A673 (cell line): ENCODE measurements at regions not wholly inside any gene's neighbourhood (a gene's known extent, or its start where the extent isn't known, plus 50 kb on each side); places are given as distances from the start of the nearest gene placed in this dataset.

Source experiments
- BruUV-seq: library from RNA; stranded (reverse); fragments of 400-500 nt; replicated peaks from 2 replicates; lab custom pipeline; 2021; lab: Mats Ljungman, UMichigan
- CTCF ChIA-PET: fragments of 300-600 bp; sonication (Branson Sonifier 250); formaldehyde crosslinking; loops from one replicate; lab custom pipeline; 2022; ENCODE audit warnings: antibody characterized with exemption; lab: Charles Lee
- POLR2A ChIA-PET: fragments of 300-600 bp; sonication (Branson Sonifier 250); formaldehyde crosslinking; loops from one replicate; lab custom pipeline; 2022; ENCODE audit warnings: antibody characterized with exemption; ENCODE audit not compliant: low non-redundant PET; lab: Charles Lee
- DNase-seq: peaks from one replicate; pipeline ENCODE4 v3.0.0-alpha.2; 2015; ENCODE audit warnings: low spot score
- H3K27ac ChIP-seq: fragments of 200-600 bp; sonication (generic); 2 replicates; pipeline ENCODE4 v1.5.1; 2016; ENCODE audit warnings: mixed run types, low read depth, mild to moderate bottlenecking, mixed read lengths, antibody characterized with exemption, low read length; ENCODE audit not compliant: poor library complexity, severe bottlenecking
- H3K27me3 ChIP-seq: fragments of 200-600 bp; sonication (generic); replicated peaks from 2 replicates; pipeline ENCODE4 v1.6.1; 2017; ENCODE audit warnings: mixed run types, low read depth, mild to moderate bottlenecking, mixed read lengths, antibody characterized with exemption, low read length; ENCODE audit not compliant: insufficient read depth, poor library complexity
- H3K36me3 ChIP-seq: fragments of 200-600 bp; sonication (generic); 2 replicates; pipeline ENCODE4 v1.6.1; 2016; ENCODE audit warnings: mixed run types, mild to moderate bottlenecking, mixed read lengths, antibody characterized with exemption, low read length; ENCODE audit not compliant: insufficient read depth, poor library complexity, severe bottlenecking
- H3K4me1 ChIP-seq: fragments of 200-600 bp; sonication (generic); 2 replicates; pipeline ENCODE4 v1.6.1; 2017; ENCODE audit warnings: mixed run types, mild to moderate bottlenecking, mixed read lengths, antibody characterized with exemption, low read length; ENCODE audit not compliant: insufficient read depth, poor library complexity, severe bottlenecking
- H3K4me3 ChIP-seq: fragments of 200-600 bp; sonication (generic); 2 replicates; pipeline ENCODE4 v1.5.1; 2016; ENCODE audit warnings: low read depth, mixed run types, mild to moderate bottlenecking, mixed read lengths, low read length; ENCODE audit not compliant: poor library complexity, severe bottlenecking
- H3K9me3 ChIP-seq: fragments of 200-600 bp; sonication (generic); 2 replicates; pipeline ENCODE4 v1.6.1; 2016; ENCODE audit warnings: mixed run types, low read depth, mild to moderate bottlenecking, mixed read lengths, antibody characterized with exemption, low read length; ENCODE audit not compliant: poor library complexity, severe bottlenecking
- CTCF ChIP-seq: fragments of 300-800, 200-600 bp; sonication (generic); conservative IDR thresholded peaks from 2 replicates; pipeline ENCODE4 v1.5.1; 2017; ENCODE audit warnings: low read depth, mild to moderate bottlenecking, antibody characterized with exemption, low read length, moderate library complexity, mixed read lengths
- EZH2 ChIP-seq: fragments of 200-600 bp; sonication (generic); IDR thresholded peaks from 2 replicates; pipeline ENCODE4 v1.6.1; 2017; ENCODE audit warnings: borderline replicate concordance, low read depth, mild to moderate bottlenecking, mixed read lengths, antibody characterized with exemption, low read length; ENCODE audit not compliant: poor library complexity, severe bottlenecking
- intact Hi-C: fragments of 100-400 bp; cut with micrococcal nuclease; formaldehyde crosslinking; loops from one replicate; pipeline ENCODE4 v1.10.0; 2022; ENCODE audit not compliant: unreplicated experiment

- CTCF ChIA-PET, result no interaction called here
Measured at GRCh38 chr9:118295413-118295812, 591.2 kb downstream of the TLR4 start.

GRCh38 chr9:118302721-118303120 is 598.5 kb downstream of the TLR4 start:
- TF ChIP-seq CTCF (no peak), EZH2 (no peak)

More at GRCh38 chr9:118295413-118295812, 591.2 kb downstream of the TLR4 start:
- no peak overlapping the region for H3K4me3 ChIP-seq
- POLR2A ChIA-PET, result no interaction called here
- TF ChIP-seq EZH2, result no peak
- TF ChIP-seq CTCF, result no peak
- H3K27me3 ChIP-seq, result no peaks in the 10 kb centered on the region
- no peak for DNase-seq
- no TSS peak for BruUV-seq
- intact Hi-C loops, result no loop called here
- H3K9me3 ChIP-seq, result no peaks in the 10 kb centered on the region
- H3K36me3 ChIP-seq, result no peaks in the 10 kb centered on the region
- H3K4me1 ChIP-seq, result no peaks in the 10 kb centered on the region
- no peak overlapping the region for H3K27ac ChIP-seq

GRCh38 chr9:118303216-118303615 is 599.0 kb downstream of the TLR4 start:
- Histone ChIP-seq H3K4me1 (no peaks in the 10 kb centered on the region), H3K27me3 (no peaks in the 10 kb centered on the region), H3K27ac (no peak overlapping the region), H3K36me3 (no peaks in the 10 kb centered on the region), H3K9me3 (no peaks in the 10 kb centered on the region), H3K4me3 (no peak overlapping the region)
- TF ChIP-seq EZH2 (no peak), CTCF (no peak)
- no peak for DNase-seq
- ChIA-PET POLR2A (no interaction called here), CTCF (no interaction called here)
- BruUV-seq, result no TSS peak
- intact Hi-C loops, result no loop called here

More at GRCh38 chr9:118302721-118303120, 598.5 kb downstream of the TLR4 start:
- H3K4me3 ChIP-seq, result no peak overlapping the region
- H3K9me3 ChIP-seq, result no peaks in the 10 kb centered on the region
- BruUV-seq, result no TSS peak
- H3K27me3 ChIP-seq, result no peaks in the 10 kb centered on the region
- no peaks in the 10 kb centered on the region for H3K4me1 ChIP-seq
- no peaks in the 10 kb centered on the region for H3K36me3 ChIP-seq
- no peak overlapping the region for H3K27ac ChIP-seq
- DNase-seq, result no peak
- CTCF ChIA-PET, result no interaction called here
- intact Hi-C loops, result no loop called here
- POLR2A ChIA-PET, result no interaction called here
